CD4-positive, alpha-beta T cell treated with Interleukin-15 for 1 hour (primary cell): ENCODE measurements at regions not wholly inside any gene's neighbourhood (a gene's known extent, or its start where the extent isn't known, plus 50 kb on each side); places are given as distances from the start of the nearest gene placed in this dataset.
"Not testable (repeated sequence)": the region's sequence is repeated elsewhere in the genome, so short reads cannot be mapped to it uniquely, and the experiment has no call there.

Source experiments
- DNase-seq: peaks from one replicate; pipeline ENCODE4 v3.0.0-alpha.2; 2020

- DNase-seq: no peak
Measured at GRCh38 chr20:11976966-11977365, 59.3 kb downstream of the BTBD3 start.

- DNase-seq: no peak
Measured at GRCh38 chr20:11978496-11978895, 60.8 kb downstream of the BTBD3 start.

- no peak for DNase-seq
Measured at GRCh38 chr20:11979306-11979990, 61.8 kb downstream of the BTBD3 start.

- DNase-seq: no peak
Measured at GRCh38 chr20:11980263-11980662, 62.6 kb downstream of the BTBD3 start.

- DNase-seq: no peak
Measured at GRCh38 chr20:11981366-11981947, 63.8 kb downstream of the BTBD3 start.

- no peak for DNase-seq
Measured at GRCh38 chr20:11982289-11982954, 64.7 kb downstream of the BTBD3 start.

GRCh38 chr20:11982955-11983470 lies 65.3 kb downstream of the BTBD3 start:
- no peak for DNase-seq

GRCh38 chr20:11986954-11987353 lies 69.3 kb downstream of the BTBD3 start:
- DNase-seq: no peak

- DNase-seq: no peak
Measured at GRCh38 chr20:11987526-11987925, 69.8 kb downstream of the BTBD3 start.

- DNase-seq: no peak
Measured at GRCh38 chr20:11989018-11989771, 71.5 kb downstream of the BTBD3 start.

- no peak for DNase-seq
Measured at GRCh38 chr20:11992426-11992825, 74.7 kb downstream of the BTBD3 start.

GRCh38 chr20:11993886-11994461 lies 76.3 kb downstream of the BTBD3 start:
- DNase-seq: no peak

GRCh38 chr20:11995805-11996567 lies 78.3 kb downstream of the BTBD3 start:
- DNase-seq: no peak

- DNase-seq: not testable (repeated sequence)
Measured at GRCh38 chr20:12004776-12005175, 87.1 kb downstream of the BTBD3 start.

- DNase-seq: peak; percentile 17
Measured at GRCh38 chr20:12012241-12013222, 94.8 kb downstream of the BTBD3 start.

GRCh38 chr20:12014276-12014675 lies 96.6 kb downstream of the BTBD3 start:
- no peak for DNase-seq

- no peak for DNase-seq
Measured at GRCh38 chr20:12014736-12015135, 97.0 kb downstream of the BTBD3 start.

GRCh38 chr20:12016291-12016690 lies 98.6 kb downstream of the BTBD3 start:
- DNase-seq: no peak

GRCh38 chr20:12019715-12020114 lies 102.0 kb downstream of the BTBD3 start:
- DNase-seq: no peak

- no peak for DNase-seq
Measured at GRCh38 chr20:12020846-12021245, 103.2 kb downstream of the BTBD3 start.

- DNase-seq: no peak
Measured at GRCh38 chr20:12022126-12022525, 104.4 kb downstream of the BTBD3 start.
